HCT116 (cell line): ENCODE measurements at regions not wholly inside any gene's neighbourhood (a gene's known extent, or its start where the extent isn't known, plus 50 kb on each side); places are given as distances from the start of the nearest gene placed in this dataset.

Experiments
- ATAC-seq: fragments of 200-7000 bp; cut with Tn5 transposase; 2 replicates; pipeline ENCODE4 v1.9.1; 2020; ENCODE audit warnings: mild to moderate bottlenecking, moderate library complexity
- BruUV-seq: library from RNA; stranded (reverse); fragments of 400-500 nt; replicated peaks from 2 replicates; lab custom pipeline; 2021; lab: Mats Ljungman, UMichigan
- CTCF ChIA-PET: fragments of 300-600 bp; sonication (Branson Sonifier 250); formaldehyde crosslinking; loops from one replicate; lab custom pipeline; 2021; ENCODE audit warnings: antibody characterized with exemption; lab: Charles Lee
- POLR2A ChIA-PET: fragments of 300-600, 350-600 bp; sonication (Branson Sonifier 250); formaldehyde crosslinking; loops from one replicate; lab custom pipeline; 2021; ENCODE audit warnings: antibody characterized with exemption; lab: Charles Lee
- RAD21 ChIA-PET, 2 experiments: fragments of 300-600 bp; sonication (Branson Sonifier 250); formaldehyde crosslinking; loops; one replicate each; lab custom pipeline; 2023; ENCODE audit warnings: low total read pairs in 2 of 2; ENCODE audit not compliant: uncharacterized antibody in 2 of 2, unreplicated experiment in 2 of 2, low non-redundant PET in 1 of 2; lab: Charles Lee
- DNase-seq: peaks from one replicate; pipeline ENCODE4 v3.0.0-alpha.2; 2010; ENCODE audit warnings: low read depth, low spot score
- H2AFZ ChIP-seq: fragments of 200-600 bp; shearing (Covaris generic), sonication (generic); 2 replicates; pipeline ENCODE4 v1.6.1; 2017; ENCODE audit warnings: low read depth, mixed run types, mixed read lengths, antibody characterized with exemption, low read length; ENCODE audit not compliant: poor library complexity, severe bottlenecking
- H3K27ac ChIP-seq: 2 replicates; pipeline ENCODE4 v1.5.1; 2012; ENCODE audit warnings: low read depth, low read length
- H3K27me3 ChIP-seq: fragments of 200-600 bp; sonication (generic); 2 replicates; pipeline ENCODE4 v1.6.1; 2016; ENCODE audit warnings: mixed run types, low read length, mixed read lengths; ENCODE audit not compliant: insufficient read depth
- H3K36me3 ChIP-seq, 2 experiments: fragments of 200-500 bp in 1 of 2; fragments of 200-600 bp in 1 of 2; sonication (Bioruptor generic) in 1 of 2; sonication (generic) in 1 of 2; 2 replicates each; pipeline versions ENCODE4 v1.5.1 to v1.6.1; 2014 to 2016; ENCODE audit warnings: low read length in 2 of 2, inconsistent platforms in 1 of 2, mixed read lengths in 1 of 2, mixed run types in 1 of 2; ENCODE audit not compliant: insufficient read depth in 2 of 2, control insufficient read depth in 1 of 2
- H3K4me1 ChIP-seq, 2 experiments: fragments of 200-600 bp in 1 of 2; sonication (generic) in 1 of 2; 2 replicates each; pipeline versions ENCODE4 v1.5.1 to v1.6.1; 2012 to 2017; ENCODE audit warnings: low read length in 2 of 2, inconsistent platforms in 1 of 2, mild to moderate bottlenecking in 1 of 2, mixed read lengths in 1 of 2, mixed run types in 1 of 2, moderate library complexity in 1 of 2; ENCODE audit not compliant: insufficient read depth in 2 of 2, control insufficient read depth in 1 of 2
- H3K4me2 ChIP-seq: fragments of 200-600 bp; sonication (generic); 2 replicates; pipeline ENCODE4 v1.6.1; 2017; ENCODE audit warnings: mixed run types, low read length, mixed read lengths
- H3K4me3 ChIP-seq, 2 experiments: fragments of 200-600 bp in 1 of 2; sonication (generic) in 1 of 2; replicated peaks in 1 of 2; 2 replicates each; pipeline ENCODE4 v1.5.1; 2011 to 2016; ENCODE audit warnings: low read length in 2 of 2, control low read depth in 1 of 2, low read depth in 1 of 2, mild to moderate bottlenecking in 1 of 2, mixed read lengths in 1 of 2, mixed run types in 1 of 2
- H3K79me2 ChIP-seq: fragments of 200-600 bp; sonication (generic); 2 replicates; pipeline ENCODE4 v1.6.1; 2017; ENCODE audit warnings: mild to moderate bottlenecking, mixed run types, low read length, moderate library complexity, mixed read lengths; ENCODE audit not compliant: insufficient read depth
- H3K9ac ChIP-seq: fragments of 200-600 bp; sonication (generic); 2 replicates; pipeline ENCODE4 v1.6.1; 2016; ENCODE audit warnings: low read length, mixed read lengths
- H3K9me2 ChIP-seq: fragments of 200-600 bp; sonication (generic), shearing (Covaris generic); 2 replicates; pipeline ENCODE4 v1.6.1; 2017; ENCODE audit warnings: mixed run types, mild to moderate bottlenecking, moderate library complexity; ENCODE audit not compliant: insufficient read depth
- H3K9me3 ChIP-seq, 2 experiments: fragments of 200-500 bp in 1 of 2; fragments of 200-600 bp in 1 of 2; sonication (Bioruptor generic) in 1 of 2; sonication (generic) in 1 of 2; 2 replicates each; pipeline ENCODE4 v1.6.1; 2014 to 2017; ENCODE audit warnings: low read length in 2 of 2, mixed read lengths in 2 of 2, inconsistent platforms in 1 of 2, low read depth in 1 of 2, mild to moderate bottlenecking in 1 of 2, mixed run types in 1 of 2, moderate library complexity in 1 of 2; ENCODE audit not compliant: control insufficient read depth in 1 of 2, insufficient read depth in 1 of 2
- H4K20me1 ChIP-seq: fragments of 200-600 bp; sonication (generic), shearing (Covaris generic); 2 replicates; pipeline ENCODE4 v1.6.1; 2017; ENCODE audit warnings: mixed run types, mild to moderate bottlenecking, moderate library complexity; ENCODE audit not compliant: insufficient read depth
- CBX3 ChIP-seq: IDR thresholded peaks from 2 replicates; pipeline ENCODE4 v1.6.1; 2012; ENCODE audit warnings: low read depth
- CEBPB ChIP-seq: IDR thresholded peaks from 2 replicates; pipeline ENCODE4 v1.6.1; 2012; ENCODE audit warnings: low read depth
- ELF1 ChIP-seq: IDR thresholded peaks from 2 replicates; pipeline ENCODE4 v1.6.1; 2012; ENCODE audit warnings: low read depth, borderline replicate concordance
- EZH2 ChIP-seq: fragments of 200-600 bp; sonication (generic); IDR thresholded peaks from 2 replicates; pipeline ENCODE4 v1.6.1; 2017; ENCODE audit warnings: antibody characterized with exemption, mixed run types
- EZH2phosphoT487 ChIP-seq: fragments of 200-600 bp; IDR thresholded peaks from 2 replicates; pipeline ENCODE4 v1.6.1; 2018; ENCODE audit warnings: antibody characterized with exemption, borderline replicate concordance
- FOSL1 ChIP-seq: IDR thresholded peaks from 2 replicates; pipeline ENCODE4 v1.6.1; 2012; ENCODE audit warnings: low read depth
- JUND ChIP-seq: IDR thresholded peaks from 2 replicates; pipeline ENCODE4 v1.6.1; 2012
- MAX ChIP-seq: IDR thresholded peaks from 2 replicates; pipeline ENCODE4 v1.6.1; 2012
- POLR2A ChIP-seq: IDR thresholded peaks from 2 replicates; pipeline ENCODE4 v1.7.0; 2011; ENCODE audit warnings: borderline replicate concordance; ENCODE audit not compliant: insufficient read depth, insufficient read length; ENCODE audit errors: extremely low read depth
- RAD21 ChIP-seq: IDR thresholded peaks from 2 replicates; pipeline ENCODE4 v1.6.1; 2012; ENCODE audit warnings: low read depth, mild to moderate bottlenecking
- REST ChIP-seq: IDR thresholded peaks from 2 replicates; pipeline ENCODE4 v1.6.1; 2012; ENCODE audit warnings: low read depth
- SIN3A ChIP-seq: IDR thresholded peaks from 2 replicates; pipeline ENCODE4 v1.6.1; 2012; ENCODE audit warnings: low read depth
- SP1 ChIP-seq: IDR thresholded peaks from 2 replicates; pipeline ENCODE4 v1.6.1; 2012; ENCODE audit warnings: low read depth
- SRF ChIP-seq: IDR thresholded peaks from 2 replicates; pipeline ENCODE4 v1.6.1; 2012; ENCODE audit warnings: low read depth
- TCF7L2 ChIP-seq: IDR thresholded peaks from 2 replicates; pipeline ENCODE4 v1.7.0; 2011; ENCODE audit warnings: borderline replicate concordance, inconsistent platforms; ENCODE audit not compliant: insufficient read depth, insufficient read length; ENCODE audit errors: extremely low read depth
- YY1 ChIP-seq: IDR thresholded peaks from 2 replicates; pipeline ENCODE4 v1.6.1; 2011; ENCODE audit warnings: low read length, low read depth, moderate library complexity, mild to moderate bottlenecking; ENCODE audit not compliant: insufficient replicate concordance; ENCODE audit errors: extremely low read depth
- ZBTB33 ChIP-seq: IDR thresholded peaks from 2 replicates; pipeline ENCODE4 v1.6.1; 2011; ENCODE audit warnings: mild to moderate bottlenecking, low read length, moderate library complexity; ENCODE audit not compliant: insufficient replicate concordance; ENCODE audit errors: extremely low read depth
- ZNF274 ChIP-seq: fragments of 200-500 bp; sonication (Bioruptor generic); IDR thresholded peaks from 2 replicates; pipeline ENCODE4 v1.6.1; 2014; ENCODE audit warnings: mild to moderate bottlenecking, low read depth, low read length, inconsistent platforms
- intact Hi-C: fragments of 100-400 bp; cut with micrococcal nuclease; formaldehyde crosslinking; loops from 2 replicates; pipeline ENCODE4 v1.10.0; 2022
- TF ChIP-seq, protein P1 (sequence below), 3 experiments: fragments of 200-600 bp in 1 of 3; sonication (generic) in 1 of 3; IDR thresholded peaks in 2 of 3; conservative IDR thresholded peaks in 1 of 3; 2 replicates each; pipeline ENCODE4 v1.5.1; 2012 to 2017; ENCODE audit warnings: low read depth in 2 of 3, low read length in 2 of 3, antibody characterized with exemption in 1 of 3, borderline replicate concordance in 1 of 3, control low read depth in 1 of 3, mild to moderate bottlenecking in 1 of 3, mixed read lengths in 1 of 3, mixed run types in 1 of 3, moderate library complexity in 1 of 3; ENCODE audit not compliant: insufficient read depth in 1 of 3
- TF ChIP-seq, protein P2 (sequence below): IDR thresholded peaks from 2 replicates; pipeline ENCODE4 v1.6.1; 2012

DNA sequence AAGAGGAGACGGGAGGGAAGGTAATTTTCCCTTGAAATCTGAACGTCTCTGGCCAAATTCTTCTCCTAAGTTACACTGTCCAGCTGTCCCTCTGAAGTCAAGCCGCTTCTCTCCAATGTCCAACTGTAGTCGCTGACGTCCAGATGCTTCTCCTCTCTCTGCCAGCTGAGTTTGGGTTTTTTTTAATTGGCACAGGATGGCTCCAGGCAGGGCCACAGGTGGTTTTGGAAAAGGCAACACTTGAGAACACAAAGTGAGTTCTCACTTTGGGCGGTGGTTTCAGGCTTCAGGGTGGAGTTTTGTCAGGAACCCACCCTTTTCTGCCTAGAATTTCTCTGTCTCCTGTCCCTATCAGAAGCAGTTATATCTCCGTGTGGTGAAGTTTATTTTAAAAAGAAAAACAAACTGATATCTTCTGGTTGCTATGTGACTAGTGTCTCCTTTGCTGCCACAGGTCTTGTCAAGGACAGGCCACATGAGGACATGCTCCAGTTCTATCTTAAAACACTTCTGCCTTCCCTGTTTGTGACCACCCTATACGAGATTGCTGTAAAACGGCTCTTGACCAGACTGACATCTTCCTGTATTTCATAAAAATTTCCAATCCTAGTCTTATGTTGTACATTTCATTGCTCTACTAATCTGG lies 472.3 kb upstream of the ADGRL4 start:
- H3K27me3 ChIP-seq: no peaks in the 10 kb centered on the region
- H3K9me2 ChIP-seq: no peaks in the 10 kb centered on the region
- DNase-seq (no peak), ATAC-seq (no peak)
- no peaks in the 10 kb centered on the region for H3K9me3 ChIP-seq
- intact Hi-C loops: no loop called here
- H3K27ac ChIP-seq: no peak overlapping the region
- H4K20me1 ChIP-seq: no peaks in the 10 kb centered on the region
- TF ChIP-seq CEBPB (no peak), REST (no peak), FOSL1 (no peak), SRF (no peak), MAX (no peak), ZNF274 (no peak), TCF7L2 (no peak), POLR2A (no peak), CBX3 (no peak), JUND (no peak), YY1 (no peak), RAD21 (no peak), ZBTB33 (no peak), EZH2phosphoT487 (no peak), EZH2 (no peak), ELF1 (no peak), SP1 (no peak), SIN3A (no peak)
- TF ChIP-seq, protein P1, sequence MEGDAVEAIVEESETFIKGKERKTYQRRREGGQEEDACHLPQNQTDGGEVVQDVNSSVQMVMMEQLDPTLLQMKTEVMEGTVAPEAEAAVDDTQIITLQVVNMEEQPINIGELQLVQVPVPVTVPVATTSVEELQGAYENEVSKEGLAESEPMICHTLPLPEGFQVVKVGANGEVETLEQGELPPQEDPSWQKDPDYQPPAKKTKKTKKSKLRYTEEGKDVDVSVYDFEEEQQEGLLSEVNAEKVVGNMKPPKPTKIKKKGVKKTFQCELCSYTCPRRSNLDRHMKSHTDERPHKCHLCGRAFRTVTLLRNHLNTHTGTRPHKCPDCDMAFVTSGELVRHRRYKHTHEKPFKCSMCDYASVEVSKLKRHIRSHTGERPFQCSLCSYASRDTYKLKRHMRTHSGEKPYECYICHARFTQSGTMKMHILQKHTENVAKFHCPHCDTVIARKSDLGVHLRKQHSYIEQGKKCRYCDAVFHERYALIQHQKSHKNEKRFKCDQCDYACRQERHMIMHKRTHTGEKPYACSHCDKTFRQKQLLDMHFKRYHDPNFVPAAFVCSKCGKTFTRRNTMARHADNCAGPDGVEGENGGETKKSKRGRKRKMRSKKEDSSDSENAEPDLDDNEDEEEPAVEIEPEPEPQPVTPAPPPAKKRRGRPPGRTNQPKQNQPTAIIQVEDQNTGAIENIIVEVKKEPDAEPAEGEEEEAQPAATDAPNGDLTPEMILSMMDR (IDR thresholded peaks at IDR 0.05 in 2 of 3, conservative IDR thresholded peaks at IDR 0.05 in 1 of 3; ENCODE audit: borderline replicate concordance in 1 of 3, insufficient read depth in 1 of 3, low read depth in 2 of 3, low read length in 2 of 3): no peak
- TF ChIP-seq, protein P2, sequence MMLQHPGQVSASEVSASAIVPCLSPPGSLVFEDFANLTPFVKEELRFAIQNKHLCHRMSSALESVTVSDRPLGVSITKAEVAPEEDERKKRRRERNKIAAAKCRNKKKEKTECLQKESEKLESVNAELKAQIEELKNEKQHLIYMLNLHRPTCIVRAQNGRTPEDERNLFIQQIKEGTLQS: no peak
- POLR2A ChIA-PET: no interaction called here
- H3K4me1 ChIP-seq: no peaks in the 10 kb centered on the region
- CTCF ChIA-PET: no interaction called here
- no TSS peak for BruUV-seq
- RAD21 ChIA-PET: no interaction called here
- no peaks in the 10 kb centered on the region for H3K79me2 ChIP-seq
- H3K9ac ChIP-seq: no peak overlapping the region
- H3K36me3 ChIP-seq: no peaks in the 10 kb centered on the region
- no peak overlapping the region for H2AFZ ChIP-seq
- no peak overlapping the region for H3K4me3 ChIP-seq
- H3K4me2 ChIP-seq: no peak overlapping the region
